CD14-positive monocyte (primary cell): ENCODE measurements at regions not wholly inside any gene's neighbourhood (a gene's known extent, or its start where the extent isn't known, plus 50 kb on each side); places are given as distances from the start of the nearest gene placed in this dataset.
A peak's percentile ranks its signal among the peaks of the same experiment; 100 is the strongest.

Source experiments
- DNase-seq, 3 donors: peaks; one replicate each; pipeline ENCODE4 v3.0.0-alpha.2; 2011 to 2022
- H2AFZ ChIP-seq: 2 replicates; pipeline ENCODE4 v1.6.0; 2012; ENCODE audit warnings: mild to moderate bottlenecking, low read depth, low read length, inconsistent platforms; ENCODE audit not compliant: insufficient read depth, poor library complexity, severe bottlenecking
- H3K27ac ChIP-seq, 2 donors: 1 replicate in 1 of 2; 2 replicates in 1 of 2; pipeline ENCODE4 v1.5.1; 2012 to 2013; ENCODE audit warnings: low read length in 2 of 2, control low read depth in 1 of 2, inconsistent platforms in 1 of 2, low read depth in 1 of 2, mild to moderate bottlenecking in 1 of 2
- H3K27me3 ChIP-seq, 2 donors: one replicate each; pipeline versions ENCODE4 v1.6.0 to v1.6.1; 2011 to 2013; ENCODE audit warnings: low read length in 2 of 2; ENCODE audit not compliant: control insufficient read depth in 2 of 2, insufficient read depth in 2 of 2
- H3K36me3 ChIP-seq, 2 donors: replicated peaks in 1 of 2; 1 replicate in 1 of 2; 2 replicates in 1 of 2; pipeline versions ENCODE4 v1.5.1 to v1.6.1; 2012 to 2013; ENCODE audit warnings: low read length in 2 of 2, control low read depth in 1 of 2, inconsistent platforms in 1 of 2, mild to moderate bottlenecking in 1 of 2; ENCODE audit not compliant: insufficient read depth in 2 of 2, control insufficient read depth in 1 of 2
- H3K4me1 ChIP-seq, 2 donors: 1 replicate in 1 of 2; 2 replicates in 1 of 2; pipeline versions ENCODE4 v1.5.1 to v1.6.1; 2012 to 2013; ENCODE audit warnings: low read length in 2 of 2, control low read depth in 1 of 2, inconsistent platforms in 1 of 2, mild to moderate bottlenecking in 1 of 2, moderate library complexity in 1 of 2; ENCODE audit not compliant: insufficient read depth in 2 of 2, control insufficient read depth in 1 of 2
- H3K4me2 ChIP-seq: replicated peaks from 2 replicates; pipeline ENCODE3; 2012; ENCODE audit warnings: low read length, moderate library complexity, mild to moderate bottlenecking; ENCODE audit not compliant: poor library complexity, severe bottlenecking; ENCODE audit errors: extremely low read depth
- H3K4me3 ChIP-seq, 3 experiments: fragments of 200-600 bp in 1 of 3; sonication (generic) in 1 of 3; replicated peaks in 1 of 3; 1 replicate in 2 of 3; 2 replicates in 1 of 3; pipeline ENCODE4 v1.5.1; 2011 to 2013; ENCODE audit warnings: low read length in 3 of 3, mild to moderate bottlenecking in 3 of 3, control low read depth in 2 of 3, low read depth in 2 of 3, inconsistent platforms in 1 of 3, moderate library complexity in 1 of 3
- H3K79me2 ChIP-seq: 2 replicates; pipeline ENCODE4 v1.6.0; 2012; ENCODE audit warnings: mild to moderate bottlenecking, control low read depth, inconsistent platforms, low read length, moderate library complexity; ENCODE audit not compliant: insufficient read depth
- H3K9ac ChIP-seq: 2 replicates; pipeline ENCODE4 v1.6.0; 2017; ENCODE audit warnings: low read length, mild to moderate bottlenecking; ENCODE audit not compliant: insufficient read depth, poor library complexity, severe bottlenecking
- H3K9me3 ChIP-seq, 2 donors: replicated peaks in 1 of 2; 1 replicate in 1 of 2; 2 replicates in 1 of 2; pipeline versions ENCODE4 v1.5.1 to v1.6.1; 2012 to 2013; ENCODE audit warnings: low read length in 2 of 2, control low read depth in 1 of 2; ENCODE audit not compliant: control insufficient read depth in 1 of 2, insufficient read depth in 1 of 2
- H4K20me1 ChIP-seq: 2 replicates; pipeline ENCODE4 v1.6.0; 2012; ENCODE audit warnings: mild to moderate bottlenecking, low read length, control low read depth, moderate library complexity; ENCODE audit not compliant: insufficient read depth
- H3K27ac Mint-ChIP-seq, 7 donors: one replicate each; pipeline ENCODE4 v1.8.0; 2020; ENCODE audit warnings: mild to moderate bottlenecking in 7 of 7, mixed read lengths in 7 of 7, moderate library complexity in 6 of 7, inconsistent platforms in 2 of 7
- H3K27me3 Mint-ChIP-seq, 3 donors: one replicate each; pipeline ENCODE4 v1.8.0; 2021 to 2022; ENCODE audit warnings: low read depth in 3 of 3, mild to moderate bottlenecking in 3 of 3, mixed read lengths in 3 of 3, moderate library complexity in 3 of 3, inconsistent platforms in 1 of 3
- H3K36me3 Mint-ChIP-seq, 2 donors: one replicate each; pipeline ENCODE4 v1.8.0; 2020; ENCODE audit warnings: mixed read lengths in 2 of 2, inconsistent platforms in 1 of 2, mild to moderate bottlenecking in 1 of 2
- H3K4me1 Mint-ChIP-seq: one replicate; pipeline ENCODE4 v1.8.0; 2020; ENCODE audit warnings: mild to moderate bottlenecking, mixed read lengths
- H3K4me3 Mint-ChIP-seq, 2 donors: one replicate each; pipeline ENCODE4 v1.8.0; 2020; ENCODE audit warnings: mild to moderate bottlenecking in 2 of 2, mixed read lengths in 2 of 2, moderate library complexity in 1 of 2
- H3K9me3 Mint-ChIP-seq, 7 donors: one replicate each; pipeline ENCODE4 v1.8.0; 2020 to 2022; ENCODE audit warnings: mixed read lengths in 7 of 7, mild to moderate bottlenecking in 6 of 7, moderate library complexity in 6 of 7, inconsistent platforms in 2 of 7
- CTCF ChIP-seq: fragments of 200-600 bp; IDR thresholded peaks from one replicate; pipeline ENCODE4 v1.8.0; 2022; ENCODE audit warnings: antibody characterized with exemption, mild to moderate bottlenecking
- WGBS: methylation state at CpG from one replicate; pipeline ENCODE4 v1.1.5; 2013; ENCODE audit warnings: missing lambda C conversion rate; ENCODE audit not compliant: insufficient coverage; 5-methylcytosine and 5-hydroxymethylcytosine counted together
- intact Hi-C, 2 donors: fragments of 100-400 bp; cut with micrococcal nuclease; formaldehyde crosslinking; loops; one replicate each; pipeline versions ENCODE4 v1.15.0 to v1.15.1; 2023

DNA sequence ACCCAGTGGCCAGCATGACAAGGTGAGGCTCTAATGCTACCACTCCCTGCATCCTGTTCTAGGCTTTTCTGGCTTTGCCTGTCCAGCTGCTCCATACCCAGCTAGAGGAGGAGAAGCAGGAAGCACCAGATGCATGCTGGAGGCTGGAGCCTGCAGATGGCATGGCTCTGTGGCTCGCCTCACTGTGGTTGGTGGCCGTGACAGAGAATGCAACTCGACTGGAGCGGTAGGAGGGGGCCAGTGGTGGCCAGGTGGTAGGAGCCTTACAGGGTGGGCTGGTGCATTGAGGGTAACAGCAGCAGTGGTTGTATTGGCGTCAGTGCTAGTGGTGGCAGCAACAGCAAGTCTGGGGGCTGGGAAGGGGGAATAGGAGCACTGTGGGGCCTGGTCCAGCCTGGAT is 128.6 kb downstream of the ZNF248 start:
- Histone ChIP-seq H3K27me3 (no peaks in the 10 kb centered on the region), H3K4me2 (no peak overlapping the region), H4K20me1 (no peaks in the 10 kb centered on the region), H3K9ac (no peak overlapping the region), H3K79me2 (no peaks in the 10 kb centered on the region), H3K9me3 (peaks cover 20 to 31% of the 10 kb centered on the region in 2 donors), H3K36me3 (no peaks in the 10 kb centered on the region), H2AFZ (no peak overlapping the region), H3K4me3 (no peak overlapping the region), H3K4me1 (no peaks in the 10 kb centered on the region), H3K27ac (no peak overlapping the region)
- Mint-ChIP-seq H3K4me1 (no peaks in the 10 kb centered on the region), H3K9me3 (peaks cover 6 to 33% (median 25%) of the 10 kb centered on the region in 7 donors), H3K4me3 (peak overlapping the region in 1 of 2 donors; percentile 13), H3K36me3 (no peaks in the 10 kb centered on the region), H3K27ac (peak overlapping the region in 1 of 7 donors; percentile 76), H3K27me3 (peaks cover 2 to 3% (median 2%) of the 10 kb centered on the region in 3 donors)
- WGBS = 86% methylated on average over 5 of the region's 5 CpGs
- no peak for DNase-seq
- TF ChIP-seq CTCF = no peak
- intact Hi-C loops = no loop called here

DNA sequence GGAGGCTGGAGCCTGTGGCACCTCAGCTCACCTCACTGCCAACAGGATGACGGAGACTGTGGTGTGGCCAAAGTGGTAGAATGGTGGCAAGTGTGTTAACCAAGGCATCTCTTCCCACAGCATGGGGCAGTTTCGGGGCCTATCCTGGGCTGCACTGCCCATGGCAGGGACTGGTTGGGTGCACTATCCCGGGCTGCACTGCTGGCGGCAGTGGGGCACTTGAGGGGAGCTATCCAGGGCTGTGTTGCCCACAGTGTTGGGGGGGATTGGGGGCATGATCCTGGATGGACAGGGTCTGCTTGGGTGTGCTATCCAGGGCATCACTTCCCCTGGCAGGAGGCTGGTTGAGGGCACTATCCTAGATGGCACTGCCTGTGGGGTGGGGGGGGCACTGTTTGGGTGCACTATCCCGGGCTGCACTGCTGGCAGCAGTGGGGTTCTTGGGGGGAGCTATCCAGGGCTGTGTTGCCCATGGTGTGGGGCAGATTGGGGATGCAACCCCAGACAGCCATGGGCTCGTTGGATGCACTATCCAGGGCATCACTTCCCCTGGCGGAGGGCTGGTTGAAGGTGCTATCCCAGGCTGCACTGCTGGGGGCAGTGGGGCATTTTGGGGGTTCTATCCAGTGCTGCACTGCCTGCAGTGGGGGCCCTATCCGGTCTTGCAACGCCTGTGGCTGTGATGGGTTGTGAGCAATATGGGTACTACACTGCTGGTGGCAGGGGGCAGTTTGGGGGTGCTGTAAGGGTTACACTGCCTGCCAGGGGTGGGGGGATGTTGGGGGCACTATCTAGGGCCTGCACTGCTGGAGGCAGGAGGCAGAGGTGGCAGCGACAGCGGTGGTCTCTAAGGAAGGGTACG is 129.7 kb downstream of the ZNF248 start:
- H3K4me2 ChIP-seq = no peak overlapping the region
- no peak overlapping the region for H3K4me3 ChIP-seq
- intact Hi-C loops = no loop called here
- H3K27me3 Mint-ChIP-seq = peaks cover 2 to 3% (median 2%) of the 10 kb centered on the region in 3 donors
- H3K9ac ChIP-seq = no peak overlapping the region
- 97% methylated on average over 6 of the region's 12 CpGs for WGBS
- H3K36me3 ChIP-seq = no peaks in the 10 kb centered on the region
- no peaks in the 10 kb centered on the region for H3K79me2 ChIP-seq
- peaks cover 6 to 38% (median 29%) of the 10 kb centered on the region in 7 donors for H3K9me3 Mint-ChIP-seq
- peaks cover 20 to 37% of the 10 kb centered on the region in 2 donors for H3K9me3 ChIP-seq
- H3K4me3 Mint-ChIP-seq = no peak overlapping the region
- H2AFZ ChIP-seq = no peak overlapping the region
- no peaks in the 10 kb centered on the region for H3K27me3 ChIP-seq
- H3K27ac Mint-ChIP-seq = no peak overlapping the region
- no peak overlapping the region for H3K27ac ChIP-seq
- no peak for DNase-seq
- no peaks in the 10 kb centered on the region for H3K4me1 Mint-ChIP-seq
- TF ChIP-seq CTCF = no peak
- H4K20me1 ChIP-seq = no peaks in the 10 kb centered on the region
- no peaks in the 10 kb centered on the region for H3K4me1 ChIP-seq
- H3K36me3 Mint-ChIP-seq = no peaks in the 10 kb centered on the region
